ENCODE measurements at regions not wholly inside any gene's neighbourhood (a gene's known extent, or its start where the extent isn't known, plus 50 kb on each side); places are given as distances from the start of the nearest gene placed in this dataset.

DNA sequence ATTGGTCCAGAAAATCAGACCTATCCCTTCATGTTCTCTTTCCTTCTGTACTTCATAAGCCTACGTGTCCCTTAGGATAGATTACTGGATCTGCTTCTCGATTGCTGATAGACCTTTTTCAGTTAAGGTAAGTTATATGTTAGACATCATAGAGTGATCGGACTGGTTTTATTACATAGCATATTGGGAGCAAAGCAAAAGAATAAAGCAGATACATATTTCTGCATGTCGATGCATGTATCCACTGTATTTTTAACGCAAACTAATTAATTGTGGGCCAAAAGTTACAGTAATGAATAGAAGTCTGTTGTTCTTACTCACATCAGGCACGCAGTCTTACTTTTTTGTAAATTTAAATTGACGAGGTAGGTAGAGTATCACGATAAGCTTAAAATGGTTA lies 106.4 kb downstream of the SLIT2 start:
- no peak for TF ChIP-seq CTCF (IDR thresholded peaks at IDR 0.05; ENCODE audit: extremely low read depth, insufficient read depth, missing control alignments)
- DNase-seq (ENCODE audit: low spot score), result no peak
- in situ Hi-C loops (cut with MboI; ENCODE audit: low pct_unique_long_range_greater_than_20kb, low sequenced_read_pairs, unreplicated experiment), result no loop called here

DNA sequence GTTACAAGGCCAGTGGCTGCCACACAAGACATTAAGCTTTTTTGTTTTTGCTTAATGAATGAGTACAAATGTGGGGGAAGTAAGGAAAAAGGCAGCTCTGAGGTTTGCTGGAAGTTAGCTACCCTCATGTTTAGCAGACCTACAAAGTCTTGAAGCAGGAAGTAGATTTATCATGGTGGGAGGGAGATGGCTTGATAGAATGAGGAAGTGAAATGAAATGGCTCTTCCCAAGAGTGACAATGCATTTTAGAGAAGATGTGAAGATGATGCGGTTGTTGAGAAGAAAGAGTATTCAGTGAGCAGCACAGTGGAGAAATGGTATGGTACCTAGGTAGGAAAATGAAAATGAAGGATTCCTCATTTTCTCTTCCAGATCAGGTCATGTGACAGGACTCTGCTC lies 108.0 kb downstream of the SLIT2 start:
- TF ChIP-seq CTCF (IDR thresholded peaks at IDR 0.05; ENCODE audit: extremely low read depth, insufficient read depth, missing control alignments), result no peak
- in situ Hi-C loops (cut with MboI; ENCODE audit: low pct_unique_long_range_greater_than_20kb, low sequenced_read_pairs, unreplicated experiment), result no loop called here
- DNase-seq (ENCODE audit: low spot score), result no peak

DNA sequence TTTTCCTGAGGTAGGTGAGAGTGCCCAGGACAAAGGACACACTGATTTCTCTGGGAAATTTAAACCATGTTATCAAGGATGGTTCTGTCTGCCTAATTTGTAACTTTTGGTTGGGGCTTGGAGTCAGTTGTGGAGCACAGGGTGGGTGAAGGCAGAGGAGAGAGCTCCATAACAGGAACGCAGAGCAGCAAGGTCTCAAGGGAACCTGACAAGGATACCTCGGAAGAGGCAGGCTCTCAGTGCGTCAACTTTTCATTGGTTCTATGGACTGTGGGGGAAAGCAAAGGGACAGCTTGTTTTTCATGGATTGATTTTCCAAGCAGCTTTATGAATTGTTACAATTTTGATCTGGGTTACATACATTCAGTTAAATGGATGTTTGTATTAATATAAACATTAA lies 110.4 kb downstream of the SLIT2 start:
- in situ Hi-C loops (cut with MboI; ENCODE audit: low pct_unique_long_range_greater_than_20kb, low sequenced_read_pairs, unreplicated experiment), result no loop called here
- no peak for DNase-seq (ENCODE audit: low spot score)
- TF ChIP-seq CTCF (IDR thresholded peaks at IDR 0.05; ENCODE audit: extremely low read depth, insufficient read depth, missing control alignments), result no peak

DNA sequence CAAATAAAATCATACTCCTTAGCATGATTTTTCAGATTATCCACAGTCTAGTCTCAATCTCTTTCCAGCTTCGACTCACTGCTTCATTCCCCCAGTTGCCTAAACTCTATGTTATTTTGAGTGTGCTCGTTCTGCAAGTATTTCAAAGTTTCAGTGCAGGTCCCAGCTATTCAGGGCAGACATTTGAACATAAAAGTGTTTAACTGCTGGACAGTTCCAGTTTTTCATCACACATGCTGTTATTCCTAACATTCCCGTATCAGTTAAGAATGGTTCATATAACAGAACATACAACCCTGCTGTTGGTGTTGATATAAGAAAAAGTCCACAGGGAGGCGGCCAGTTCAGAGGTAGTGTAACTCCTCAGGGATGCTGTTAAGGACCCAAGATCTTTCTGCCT lies 113.3 kb downstream of the SLIT2 start:
- DNase-seq (ENCODE audit: low spot score), result no peak
- in situ Hi-C loops (cut with MboI; ENCODE audit: low pct_unique_long_range_greater_than_20kb, low sequenced_read_pairs, unreplicated experiment), result no loop called here
- TF ChIP-seq CTCF (IDR thresholded peaks at IDR 0.05; ENCODE audit: extremely low read depth, insufficient read depth, missing control alignments), result no peak

DNA sequence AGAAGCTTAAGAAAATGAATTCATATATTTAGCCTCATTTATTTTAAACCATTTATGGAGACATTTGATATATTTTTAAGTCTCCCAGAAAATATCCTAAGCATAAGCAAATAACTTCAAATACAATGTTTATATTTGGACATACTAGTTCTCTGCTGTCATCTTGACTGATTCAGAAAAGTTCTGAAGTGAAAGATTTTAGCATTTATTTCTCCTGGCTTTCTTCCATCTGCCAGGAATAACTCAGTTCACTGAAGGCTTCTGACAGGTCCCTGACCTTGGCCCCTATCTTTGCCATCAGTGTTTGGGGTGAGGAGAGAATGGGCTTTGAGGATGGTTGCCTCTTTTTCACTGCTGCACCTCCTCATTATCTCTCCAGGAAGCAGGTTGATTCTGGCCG lies 115.7 kb downstream of the SLIT2 start:
- in situ Hi-C loops (cut with MboI; ENCODE audit: low pct_unique_long_range_greater_than_20kb, low sequenced_read_pairs, unreplicated experiment), result no loop called here
- TF ChIP-seq CTCF (IDR thresholded peaks at IDR 0.05; ENCODE audit: extremely low read depth, insufficient read depth, missing control alignments), result no peak
- DNase-seq (ENCODE audit: low spot score), result no peak

DNA sequence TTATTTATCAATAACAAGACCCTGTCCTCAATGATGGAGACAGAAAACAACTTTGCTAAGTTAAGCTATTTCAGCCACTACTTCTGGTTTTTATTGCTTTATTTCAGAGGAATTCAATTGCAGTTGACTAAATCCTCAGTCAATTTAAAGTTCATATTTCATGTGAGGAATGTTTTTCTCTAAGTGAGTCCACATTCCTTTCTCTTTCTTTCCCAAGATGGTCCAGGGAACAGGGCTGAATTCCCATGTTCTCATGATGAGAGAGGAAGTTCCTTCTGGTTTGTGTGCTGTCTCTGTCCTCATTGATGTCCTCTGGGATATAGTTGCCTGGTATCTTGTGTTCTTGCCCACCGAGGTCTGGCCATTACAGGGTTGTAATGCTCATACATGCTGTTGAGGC lies 117.2 kb downstream of the SLIT2 start:
- no peak for TF ChIP-seq CTCF (IDR thresholded peaks at IDR 0.05; ENCODE audit: extremely low read depth, insufficient read depth, missing control alignments)
- DNase-seq (ENCODE audit: low spot score), result no peak
- in situ Hi-C loops (cut with MboI; ENCODE audit: low pct_unique_long_range_greater_than_20kb, low sequenced_read_pairs, unreplicated experiment), result no loop called here

GRCh38 chr4:20370274-20370673 lies 118.6 kb downstream of the SLIT2 start:
- DNase-seq (ENCODE audit: low spot score), result no peak
- in situ Hi-C loops (cut with MboI; ENCODE audit: low pct_unique_long_range_greater_than_20kb, low sequenced_read_pairs, unreplicated experiment), result no loop called here
- TF ChIP-seq CTCF (IDR thresholded peaks at IDR 0.05; ENCODE audit: extremely low read depth, insufficient read depth, missing control alignments), result no peak

Measured in GM13977 (cell line).